SK-MEL-5 (cell line): ENCODE measurements at regions not wholly inside any gene's neighbourhood (a gene's known extent, or its start where the extent isn't known, plus 50 kb on each side); places are given as distances from the start of the nearest gene placed in this dataset.

Experiments used
- DNase-seq: peaks from one replicate; pipeline ENCODE4 v3.0.0-alpha.2; 2016; ENCODE audit warnings: low read depth, low spot score
- in situ Hi-C: cut with HindIII; loops from 2 replicates; pipeline ENCODE4 v1.10.0; 2016; ENCODE audit warnings: low sequenced_read_pairs, high pct_unique_total_duplicates, low pct_unique_long_range_greater_than_20kb

DNA sequence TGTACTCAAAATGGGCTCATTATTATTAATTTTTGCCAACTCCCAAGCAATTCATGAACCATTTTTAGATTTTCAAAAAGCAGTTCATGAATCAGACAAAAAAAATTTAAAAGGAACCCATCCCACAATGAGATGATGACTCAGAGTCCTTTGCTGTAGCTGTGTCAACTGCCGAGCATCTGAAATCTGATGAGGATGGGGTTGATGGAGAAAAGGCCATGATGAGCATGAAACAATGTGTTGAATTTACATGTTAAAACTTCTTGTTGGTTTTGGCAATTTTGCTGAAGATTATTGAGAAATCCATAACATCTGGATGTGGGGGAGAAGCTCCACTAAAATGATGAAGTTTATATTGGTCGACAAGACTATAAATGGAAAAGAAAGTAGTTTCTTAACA is 378.0 kb downstream of the FOXG1 start:
- DNase-seq: no peak

DNA sequence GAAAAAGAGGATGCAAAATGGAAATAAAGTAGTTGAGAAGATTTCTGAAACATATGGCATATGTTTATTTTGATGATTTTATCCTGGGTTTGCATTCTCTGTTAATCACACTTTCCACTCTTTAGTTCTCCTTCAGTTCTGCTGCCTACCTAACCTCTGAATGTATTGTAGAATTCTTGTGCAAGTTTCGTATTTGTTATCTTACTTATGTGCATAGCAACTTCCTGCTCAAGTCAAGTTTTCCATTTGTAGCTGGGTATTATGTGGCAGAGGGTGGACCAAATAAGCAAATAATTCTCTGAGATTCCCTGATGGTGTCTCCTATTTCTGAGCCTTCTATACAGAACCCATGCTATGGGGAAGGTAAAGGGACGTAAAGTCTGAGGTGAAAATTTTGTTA is 381.6 kb downstream of the FOXG1 start:
- in situ Hi-C loops: no loop called here
- no peak for DNase-seq

More for the DNA sequence above, 378.0 kb downstream of the FOXG1 start:
- in situ Hi-C loops: no loop called here

- no peak for DNase-seq
- in situ Hi-C loops: no loop called here
Observed at GRCh38 chr14:29149798-29150197, 383.2 kb downstream of the FOXG1 start.

DNA sequence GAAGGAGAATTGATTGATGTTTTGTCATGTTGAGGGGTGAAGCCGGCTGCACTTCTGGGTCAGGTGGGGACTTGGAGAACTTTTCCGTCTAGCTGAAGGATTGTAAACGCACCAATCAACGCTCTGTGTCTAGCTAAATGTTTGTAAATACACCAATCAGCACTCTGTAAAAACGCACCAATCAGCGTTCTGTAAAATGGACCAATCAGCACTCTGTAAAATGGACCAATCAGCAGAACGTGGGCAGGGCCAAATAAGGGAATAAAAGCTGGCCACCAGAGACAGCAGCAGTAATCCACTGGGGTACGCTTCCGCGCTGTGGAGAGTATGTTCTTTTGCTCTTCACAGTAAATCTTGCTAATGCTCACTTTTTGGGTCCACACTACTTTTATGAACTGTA is 384.1 kb downstream of the FOXG1 start:
- no peak for DNase-seq
- in situ Hi-C loops: no loop called here

DNA sequence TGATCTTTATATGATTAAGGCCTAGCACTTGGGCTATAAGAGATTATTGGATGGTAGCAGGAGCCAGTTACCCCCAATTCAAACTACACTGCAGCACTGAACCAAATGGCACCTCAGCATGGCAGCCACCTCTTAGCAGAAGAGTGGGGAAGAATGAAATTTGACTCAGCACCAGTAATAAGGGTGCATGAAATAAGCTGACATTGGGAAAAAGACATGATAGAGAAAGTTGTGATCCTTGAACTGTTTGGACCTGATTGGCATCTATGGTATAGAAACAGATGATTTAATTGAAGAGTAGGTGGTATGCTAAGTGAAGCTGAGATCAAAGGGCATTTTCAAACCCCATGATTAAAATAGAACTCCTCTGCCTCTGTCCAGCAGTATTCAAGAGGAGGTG is 389.5 kb downstream of the FOXG1 start:
- in situ Hi-C loops: no loop called here

DNA sequence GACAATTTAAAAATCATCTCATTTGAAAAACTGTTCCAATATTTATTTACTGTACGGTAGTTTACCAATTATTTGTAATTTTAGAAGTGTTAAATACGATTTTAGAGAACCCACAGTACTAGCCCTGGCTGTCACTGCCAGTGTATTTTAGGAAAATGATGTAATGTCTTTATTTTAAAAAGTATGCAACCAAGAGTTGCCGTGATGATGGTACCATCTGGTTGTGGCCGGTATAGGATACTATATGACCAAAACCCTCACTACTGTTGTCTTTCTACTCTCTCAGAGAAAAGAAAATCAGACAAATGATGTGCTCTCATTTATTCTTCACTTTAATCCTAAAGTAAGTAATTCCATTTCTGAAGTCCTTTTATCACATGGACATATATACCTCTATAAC is 395.0 kb downstream of the FOXG1 start:
- in situ Hi-C loops: no loop called here
- DNase-seq: no peak

More for the DNA sequence above, 389.5 kb downstream of the FOXG1 start:
- no peak for DNase-seq

DNA sequence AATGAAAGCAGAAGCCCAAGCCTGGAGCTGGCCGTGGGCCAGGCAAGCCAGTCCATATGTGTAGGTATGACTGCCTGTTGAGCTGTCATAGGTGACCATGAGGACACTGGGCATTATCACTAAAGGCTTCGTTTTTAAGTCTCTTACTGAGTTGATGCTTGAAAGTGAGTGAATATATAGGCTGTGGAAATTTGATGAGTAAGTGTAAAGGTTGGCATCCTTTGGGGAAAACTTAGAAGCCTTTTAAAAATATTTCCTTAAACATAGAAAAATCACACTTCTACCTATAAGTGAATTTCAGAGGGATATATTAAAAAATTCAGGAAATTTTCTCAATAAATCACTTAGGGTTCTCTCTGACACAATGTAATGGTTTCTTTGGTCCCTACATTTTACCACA is 396.5 kb downstream of the FOXG1 start:
- in situ Hi-C loops: no loop called here
- no peak for DNase-seq

DNA sequence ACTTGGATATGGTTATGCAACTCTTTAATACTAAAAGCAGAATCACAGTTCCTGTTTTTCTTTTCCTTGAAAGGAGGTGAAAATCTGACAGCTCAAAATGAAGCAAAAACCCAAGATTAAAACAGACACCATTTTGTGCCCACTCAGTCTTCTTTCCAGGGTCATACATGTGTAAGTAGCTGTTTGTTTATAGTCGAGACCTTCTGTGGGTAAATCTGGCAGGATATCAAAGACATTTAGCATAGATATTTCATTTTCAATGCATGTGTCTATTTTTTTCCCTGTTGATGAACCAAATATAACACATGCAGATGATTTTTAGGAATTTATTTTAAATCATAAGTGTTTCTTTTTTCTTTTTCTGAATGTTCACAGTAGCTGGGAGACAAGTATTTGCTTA is 398.8 kb downstream of the FOXG1 start:
- no peak for DNase-seq
- in situ Hi-C loops: no loop called here

DNA sequence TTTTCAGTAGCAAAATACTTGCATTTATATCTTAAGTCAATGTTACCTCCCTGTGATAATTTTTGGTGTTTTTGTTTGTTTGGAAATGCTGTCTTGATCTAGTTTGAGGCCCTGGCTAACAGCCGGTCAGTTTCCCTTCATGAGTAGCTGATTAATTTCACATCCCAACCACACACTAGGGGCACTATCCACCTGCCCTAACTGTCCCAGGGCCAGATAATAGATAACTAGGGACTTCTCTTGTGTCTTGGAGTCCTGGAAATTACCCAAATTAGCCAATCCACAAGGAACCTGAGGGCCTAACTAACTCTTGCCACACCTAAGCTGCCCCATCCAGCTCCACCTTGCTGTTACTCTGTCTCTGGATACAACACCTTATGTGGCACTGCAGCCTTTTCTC is 399.9 kb downstream of the FOXG1 start:
- no peak for DNase-seq
- in situ Hi-C loops: no loop called here

DNA sequence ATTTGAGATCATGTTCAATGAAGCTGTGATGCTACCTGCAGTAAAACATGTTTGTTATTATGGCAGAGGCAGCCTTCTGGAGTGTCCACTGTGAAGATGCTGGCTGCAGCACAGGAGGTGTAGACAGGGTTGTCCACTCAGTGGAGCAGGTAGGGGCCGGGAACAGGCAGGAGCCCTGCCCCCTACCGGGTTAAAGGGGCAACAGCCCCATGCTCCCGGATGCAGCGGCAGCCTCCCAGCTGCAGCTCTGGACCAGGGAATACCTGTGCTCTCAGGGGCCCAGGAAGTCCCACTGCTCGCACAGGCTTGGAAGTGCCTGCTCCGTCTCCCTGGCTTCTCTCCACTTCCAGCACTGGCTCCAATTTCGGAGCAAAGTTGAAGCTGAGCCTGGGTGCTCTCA is 401.6 kb downstream of the FOXG1 start:
- in situ Hi-C loops: no loop called here
- DNase-seq: peak; percentile 2

DNA sequence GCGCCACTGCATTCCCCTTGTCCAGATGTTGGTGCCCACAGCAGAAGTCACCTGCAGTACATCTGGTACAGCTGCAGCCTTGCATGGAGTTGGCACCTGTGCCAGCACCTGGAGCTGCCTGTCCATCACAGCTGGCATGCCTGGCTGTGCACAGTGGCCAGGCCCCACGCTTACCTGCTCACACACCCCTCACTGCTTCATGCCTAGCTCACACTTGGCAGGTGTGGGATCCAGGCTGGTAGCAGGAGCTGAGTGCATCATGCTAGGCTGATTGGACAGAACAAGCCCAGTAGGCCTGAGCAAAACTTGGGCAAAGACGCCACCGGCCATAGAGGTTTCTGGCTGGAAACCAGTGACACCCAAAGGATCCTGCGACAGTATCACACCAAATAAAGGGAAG is 402.8 kb downstream of the FOXG1 start:
- DNase-seq: no peak
- in situ Hi-C loops: no loop called here

- in situ Hi-C loops: no loop called here
- no peak for DNase-seq
Observed at GRCh38 chr14:29175706-29176105, 409.1 kb downstream of the FOXG1 start.

- in situ Hi-C loops: no loop called here
- no peak for DNase-seq
Observed at GRCh38 chr14:29176876-29177275, 410.3 kb downstream of the FOXG1 start.

DNA sequence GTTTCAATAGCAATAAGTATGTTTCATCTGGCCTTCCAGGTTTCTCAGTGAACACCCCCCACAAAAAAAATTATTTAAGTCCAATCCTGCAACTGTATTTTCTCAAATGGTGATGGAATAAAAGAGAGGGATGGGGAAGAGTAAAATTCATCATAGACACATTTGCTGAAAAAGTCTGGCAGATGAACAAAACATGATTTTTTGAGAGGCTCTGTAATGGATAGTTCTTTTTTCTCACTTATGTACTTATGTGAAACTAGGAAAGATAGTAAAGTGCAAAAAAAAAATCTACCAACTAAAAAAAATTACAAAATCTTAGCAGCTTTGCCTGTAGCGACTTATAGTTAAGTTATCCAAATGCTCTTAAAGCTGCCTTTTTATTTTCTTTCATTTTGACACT is 412.4 kb downstream of the FOXG1 start:
- in situ Hi-C loops: no loop called here
- no peak for DNase-seq

DNA sequence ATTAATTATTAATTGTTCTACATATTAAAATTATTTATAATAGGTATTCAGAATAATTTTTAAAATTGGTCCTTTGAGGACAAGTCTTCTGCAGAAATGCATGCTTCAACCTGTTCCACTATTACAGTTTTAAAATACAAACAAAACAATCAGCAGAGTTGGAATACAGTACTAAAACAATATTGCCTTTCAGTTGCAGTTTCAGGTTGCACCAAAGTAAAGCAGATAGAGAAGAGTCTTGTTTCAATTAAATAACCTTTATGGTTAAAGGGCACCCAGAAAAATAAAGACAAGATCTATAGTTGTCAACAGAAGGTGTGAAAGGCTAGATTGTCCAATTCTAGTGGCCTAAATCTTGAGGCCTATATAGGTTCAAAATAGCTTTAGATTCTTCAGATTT is 424.5 kb downstream of the FOXG1 start:
- no peak for DNase-seq
- in situ Hi-C loops: no loop called here

- no peak for DNase-seq
- in situ Hi-C loops: no loop called here
Observed at GRCh38 chr14:29197557-29197956, 431.0 kb downstream of the FOXG1 start.

DNA sequence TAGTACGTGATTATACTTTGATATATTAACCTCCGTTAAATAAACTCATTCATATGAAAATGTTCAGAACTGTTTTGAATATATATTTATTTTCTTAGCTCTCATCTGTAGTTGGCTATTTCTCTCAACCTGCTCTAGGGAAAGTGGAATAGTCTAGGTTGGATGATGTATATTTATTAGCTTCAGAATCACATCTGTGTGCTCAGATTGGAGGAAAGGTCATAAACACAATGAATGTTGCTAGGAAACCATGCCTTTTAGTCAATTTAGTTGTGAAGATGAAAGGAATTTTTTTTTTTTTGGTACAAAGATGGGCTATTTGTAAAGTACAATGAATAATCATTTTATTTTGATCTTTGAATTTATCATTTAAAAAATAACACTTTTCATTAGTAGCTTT is 439.1 kb downstream of the FOXG1 start:
- in situ Hi-C loops: no loop called here

GRCh38 chr14:29215853-29216252 is 449.3 kb downstream of the FOXG1 start:
- DNase-seq: no peak
- in situ Hi-C loops: no loop called here

More for the DNA sequence above, 439.1 kb downstream of the FOXG1 start:
- no peak for DNase-seq

GRCh38 chr14:29216268-29217232 is 450.0 kb downstream of the FOXG1 start:
- no peak for DNase-seq
- in situ Hi-C loops: no loop called here
